NCI-H1694 (cell line): ENCODE measurements at regions not wholly inside any gene's neighbourhood (a gene's known extent, or its start where the extent isn't known, plus 50 kb on each side); places are given as distances from the start of the nearest gene placed in this dataset.

Source experiments
- DNase-seq: peaks from one replicate; lab custom pipeline; 2025; lab: John Stamatoyannopoulos, UW

GRCh38 chr18:69216321-69216720 lies 184.4 kb upstream of the DOK6 start:
- no peak for DNase-seq

DNA sequence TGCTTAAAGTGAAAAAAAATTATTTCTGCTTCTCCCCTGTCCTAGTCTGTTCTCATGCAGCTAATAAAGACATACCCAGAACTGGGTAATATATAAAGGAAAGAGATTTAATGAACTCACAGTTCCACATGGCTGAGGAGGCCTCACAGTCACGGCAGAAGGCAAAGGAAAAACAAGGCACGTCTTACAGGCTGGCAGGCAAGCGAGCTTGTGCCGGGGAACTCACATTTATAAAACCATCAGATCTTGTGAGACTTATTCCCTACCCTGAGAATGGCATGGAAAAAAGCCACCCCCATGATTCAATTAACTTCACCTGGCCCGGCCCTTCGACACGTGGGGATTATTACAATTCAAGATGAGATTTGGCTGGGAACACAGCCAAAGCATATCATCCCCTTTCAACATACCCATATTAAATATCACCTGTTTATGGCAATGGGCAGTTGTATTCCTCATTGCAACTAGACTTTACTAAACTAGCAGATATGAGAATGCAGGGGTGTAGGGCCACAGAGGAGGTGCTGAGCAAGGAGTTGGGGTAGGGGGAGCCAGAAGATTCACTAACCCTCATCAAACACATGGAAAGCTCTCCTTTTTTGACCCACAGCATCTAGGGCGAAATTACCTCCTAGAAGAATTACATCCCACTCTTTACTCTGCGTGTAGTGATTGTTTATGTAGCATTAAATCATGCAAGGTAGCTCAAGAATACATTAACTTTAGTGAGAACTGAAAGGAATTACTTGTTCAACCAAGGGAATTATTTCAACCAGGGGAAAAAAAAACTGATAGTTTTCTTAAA lies 183.3 kb upstream of the DOK6 start:
- no peak for DNase-seq

GRCh38 chr18:69220529-69220928 lies 180.2 kb upstream of the DOK6 start:
- DNase-seq = no peak

DNA sequence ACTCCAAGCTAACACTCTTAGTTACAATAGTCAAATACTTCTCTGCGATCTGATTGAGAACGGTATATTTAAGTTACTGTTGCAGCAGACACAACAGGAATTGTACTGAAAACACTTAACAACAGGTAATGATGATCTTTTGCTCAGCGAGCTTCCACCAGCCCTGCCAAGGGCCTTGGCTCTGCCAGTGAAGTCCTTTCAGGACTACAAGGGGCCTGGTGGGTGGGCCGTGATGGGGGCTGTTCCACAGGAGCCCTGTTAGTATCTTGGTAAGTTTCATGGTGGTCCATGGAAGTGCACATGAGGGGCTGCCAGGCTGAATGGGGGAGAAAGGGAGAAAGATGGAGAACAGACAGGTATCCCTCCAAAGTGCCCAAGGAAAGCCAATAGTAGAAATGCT lies 178.6 kb upstream of the DOK6 start:
- no peak for DNase-seq

GRCh38 chr18:69226971-69227370 lies 173.7 kb upstream of the DOK6 start:
- no peak for DNase-seq

GRCh38 chr18:69230204-69230603 lies 170.5 kb upstream of the DOK6 start:
- DNase-seq = no peak

DNA sequence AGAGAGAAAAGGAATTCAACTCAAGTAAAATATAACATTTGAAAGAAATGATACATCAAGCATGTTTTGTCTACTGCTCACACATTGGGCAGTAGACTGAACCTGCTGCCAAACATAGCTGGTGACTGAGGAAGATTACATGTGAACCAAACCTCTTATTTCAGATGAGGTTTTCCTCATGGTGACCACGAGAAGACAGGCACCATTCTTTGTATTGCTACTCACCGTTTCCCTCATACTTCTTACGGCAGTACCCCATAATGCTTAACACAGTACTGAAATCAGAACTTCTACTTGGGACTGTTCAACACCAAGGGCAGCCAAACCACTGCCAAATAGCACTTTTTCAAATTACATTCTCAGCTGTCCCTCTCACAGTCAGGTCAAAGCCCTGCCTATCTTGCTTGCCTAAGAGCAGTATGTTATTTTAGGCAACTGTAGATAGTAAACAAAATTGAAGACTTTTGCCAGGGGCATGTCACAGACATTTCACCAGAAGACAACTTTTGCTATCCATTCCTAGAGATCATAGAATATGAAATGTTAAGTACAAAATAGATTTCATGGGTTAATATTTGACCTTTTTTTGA lies 167.1 kb upstream of the DOK6 start:
- DNase-seq = no peak

GRCh38 chr18:69239849-69240674 lies 160.6 kb upstream of the DOK6 start:
- DNase-seq = no peak

GRCh38 chr18:69246027-69246426 lies 154.7 kb upstream of the DOK6 start:
- DNase-seq = no peak

DNA sequence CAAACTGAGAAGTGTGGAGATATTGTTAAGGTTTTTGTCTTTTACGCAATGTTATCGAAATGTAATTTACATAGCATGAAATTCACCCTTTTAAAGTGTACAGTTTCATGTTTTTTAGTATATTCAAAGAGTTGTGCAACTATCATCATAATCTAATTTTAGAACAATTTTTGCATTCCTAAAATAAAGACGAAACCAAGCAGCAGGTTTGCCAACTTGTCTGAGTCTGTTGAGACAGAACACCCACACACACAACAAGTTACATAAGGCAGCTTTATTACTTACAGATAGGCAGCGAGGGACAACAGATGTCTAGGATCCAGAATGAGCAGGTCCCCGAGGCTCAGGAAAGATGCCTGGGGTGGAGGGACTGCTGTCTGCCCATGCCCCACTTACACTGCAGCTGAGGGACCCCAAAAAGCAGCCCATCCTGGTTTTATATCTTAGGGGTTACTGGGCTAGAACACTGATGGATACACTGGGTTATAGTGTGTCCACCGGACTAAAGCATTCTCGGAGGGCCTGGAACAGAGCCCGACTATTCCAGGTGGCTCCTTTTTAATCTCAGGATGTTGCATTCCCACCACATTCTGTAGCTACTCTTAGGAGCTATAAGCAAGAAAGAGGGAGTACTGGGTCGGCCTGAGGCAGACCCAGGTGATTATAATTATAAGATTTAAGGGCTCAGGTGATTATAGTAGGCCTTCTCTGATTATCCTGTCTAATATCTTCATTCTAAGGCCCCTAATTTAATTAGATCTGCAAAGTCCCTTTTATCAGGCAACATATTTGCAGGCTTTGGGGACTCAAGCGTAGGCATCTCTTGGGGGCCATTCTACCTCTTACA lies 150.2 kb upstream of the DOK6 start:
- DNase-seq = no peak

GRCh38 chr18:69257861-69258458 lies 142.7 kb upstream of the DOK6 start:
- peak; percentile 38 for DNase-seq

DNA sequence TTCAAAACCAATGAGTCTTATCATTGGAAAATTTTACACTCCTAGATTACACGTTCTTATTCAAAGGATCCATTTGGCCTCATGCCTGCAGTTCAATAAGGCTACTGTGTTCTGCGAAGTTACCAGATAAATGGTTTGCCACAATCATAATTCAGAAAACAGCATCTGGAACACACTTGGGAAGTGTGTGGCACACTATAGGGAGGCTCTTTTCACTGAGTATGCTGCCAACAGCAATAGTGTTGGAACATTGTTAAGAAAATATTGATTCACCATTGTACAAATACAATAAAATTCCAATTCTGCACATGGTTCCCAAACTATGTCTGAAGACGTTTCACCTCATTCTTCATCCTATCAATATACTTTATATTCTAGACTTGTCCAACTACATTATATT lies 141.4 kb upstream of the DOK6 start:
- DNase-seq = no peak

- DNase-seq = no peak
These were observed 139.3 kb upstream of the DOK6 start for GRCh38 chr18:69261406-69261805.

DNA sequence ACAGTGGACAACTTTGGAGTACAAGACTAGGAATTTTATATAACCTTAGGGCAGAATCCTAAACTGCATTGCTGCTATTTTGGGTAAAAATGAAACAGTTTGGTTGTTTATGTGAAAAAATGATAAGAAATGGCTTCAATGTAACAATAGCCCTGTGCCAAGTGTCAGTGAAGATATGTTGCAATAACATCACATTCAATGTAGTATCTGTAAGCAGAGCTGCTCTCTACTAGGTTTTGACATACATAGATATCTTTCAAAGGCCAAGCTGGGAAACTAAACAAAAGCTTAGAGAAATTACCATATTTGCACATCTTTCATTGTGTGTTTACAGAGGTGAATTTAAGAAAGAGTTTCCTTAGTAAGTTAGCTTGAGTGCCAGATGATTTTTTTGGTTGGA lies 135.0 kb upstream of the DOK6 start:
- DNase-seq = no peak

DNA sequence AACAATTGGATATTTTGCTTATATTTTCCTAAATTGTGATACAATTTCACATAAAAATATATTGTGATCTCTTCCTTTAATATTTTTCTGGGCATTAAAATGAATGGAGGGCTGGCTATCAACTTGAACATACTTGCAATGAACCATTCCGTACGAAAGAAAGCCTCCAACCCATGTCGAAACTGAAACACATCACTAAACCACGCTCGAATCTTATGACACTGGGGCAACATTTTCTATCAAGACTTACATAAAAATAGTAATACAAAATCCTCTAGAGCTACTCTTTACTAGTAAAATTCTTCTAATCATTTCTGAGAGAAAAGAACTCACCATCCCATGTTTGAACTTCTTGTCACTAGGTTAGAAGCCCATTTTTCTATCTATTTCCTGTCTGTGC lies 132.8 kb upstream of the DOK6 start:
- no peak for DNase-seq

GRCh38 chr18:69282371-69282770 lies 118.3 kb upstream of the DOK6 start:
- no peak for DNase-seq

DNA sequence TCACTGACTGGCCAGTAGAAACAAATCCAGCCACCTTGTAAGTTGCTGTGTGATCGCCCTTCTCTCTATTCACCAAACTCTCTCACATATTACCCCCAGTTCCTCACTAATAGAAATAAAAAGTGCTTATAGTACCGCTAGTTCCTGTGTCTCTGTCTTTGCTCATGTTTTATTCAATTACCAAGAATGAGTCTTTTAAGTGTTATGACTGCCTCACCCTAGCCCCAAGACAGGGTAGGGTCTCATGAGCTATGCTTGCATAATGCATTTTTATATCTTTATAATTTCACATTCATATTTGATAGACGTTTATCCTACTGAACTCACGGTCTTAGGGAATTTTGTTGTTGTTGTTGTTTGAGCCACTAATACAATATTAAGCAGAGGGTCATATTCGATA lies 109.6 kb upstream of the DOK6 start:
- DNase-seq = no peak

GRCh38 chr18:69291755-69292154 lies 108.9 kb upstream of the DOK6 start:
- DNase-seq = no peak

GRCh38 chr18:69300185-69300584 lies 100.5 kb upstream of the DOK6 start:
- no peak for DNase-seq

DNA sequence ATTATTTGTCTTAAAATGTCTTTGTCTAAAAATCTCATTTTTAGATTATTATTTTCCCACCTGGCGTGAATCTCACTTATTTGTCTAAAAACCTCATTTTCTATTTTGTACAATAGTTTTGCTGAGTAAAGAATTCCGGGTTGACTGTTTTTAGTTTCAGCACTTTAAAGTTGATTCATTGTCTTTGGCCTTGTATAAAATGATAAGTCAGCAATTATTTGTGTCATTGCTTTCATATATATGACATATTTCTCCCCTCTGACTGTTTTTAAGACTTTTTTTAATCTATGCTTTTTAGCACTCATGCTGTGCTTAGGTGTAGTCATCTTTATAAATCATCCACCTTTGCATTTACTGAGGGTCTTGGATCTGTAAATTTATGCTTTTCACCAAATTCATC lies 92.1 kb upstream of the DOK6 start:
- DNase-seq = no peak

DNA sequence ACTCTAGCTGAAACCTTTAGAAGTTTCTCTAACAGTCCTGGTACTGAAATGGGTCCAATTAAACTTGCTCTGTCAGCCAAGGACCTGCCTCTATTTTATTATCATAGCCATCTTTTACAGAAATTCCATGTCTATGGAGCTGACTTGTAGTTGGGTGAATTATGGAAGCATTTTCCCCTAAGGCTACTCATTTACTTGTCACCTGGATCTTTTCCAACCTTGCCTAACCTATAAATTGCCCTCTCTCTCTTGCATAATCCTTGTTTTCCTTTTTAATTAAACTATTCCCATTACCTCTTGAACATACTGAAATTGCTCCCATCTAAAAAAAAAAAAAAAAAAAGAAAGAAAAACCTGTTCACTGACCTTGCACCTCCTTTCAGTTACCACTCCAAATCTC lies 74.6 kb upstream of the DOK6 start:
- no peak for DNase-seq

DNA sequence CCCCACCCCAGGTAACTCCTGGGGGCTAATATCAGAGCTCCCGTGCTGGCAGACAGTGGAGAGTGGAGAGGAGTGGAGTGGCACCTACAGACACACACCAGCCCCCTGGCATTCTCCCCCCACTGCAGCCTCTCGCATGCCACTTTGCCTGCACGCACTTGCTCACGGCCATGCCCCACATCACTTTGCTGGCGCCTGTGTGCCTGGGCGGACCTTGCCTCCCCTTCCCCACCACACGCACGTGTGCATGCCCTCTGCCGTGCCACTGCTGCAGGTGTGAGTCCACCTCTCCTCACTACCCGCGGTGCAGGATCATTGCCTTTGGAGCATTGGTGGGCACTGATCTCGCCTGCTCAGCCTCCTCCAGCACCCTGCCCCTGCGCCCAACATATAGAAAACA lies 72.6 kb upstream of the DOK6 start:
- no peak for DNase-seq
